A673 (cell line): ENCODE measurements at regions not wholly inside any gene's neighbourhood (a gene's known extent, or its start where the extent isn't known, plus 50 kb on each side); places are given as distances from the start of the nearest gene placed in this dataset.

Experiments used
- BruUV-seq: library from RNA; stranded (reverse); fragments of 400-500 nt; replicated peaks from 2 replicates; lab custom pipeline; 2021; lab: Mats Ljungman, UMichigan
- CTCF ChIA-PET: fragments of 300-600 bp; sonication (Branson Sonifier 250); formaldehyde crosslinking; loops from one replicate; lab custom pipeline; 2022; ENCODE audit warnings: antibody characterized with exemption; lab: Charles Lee
- POLR2A ChIA-PET: fragments of 300-600 bp; sonication (Branson Sonifier 250); formaldehyde crosslinking; loops from one replicate; lab custom pipeline; 2022; ENCODE audit warnings: antibody characterized with exemption; ENCODE audit not compliant: low non-redundant PET; lab: Charles Lee
- DNase-seq: peaks from one replicate; pipeline ENCODE4 v3.0.0-alpha.2; 2015; ENCODE audit warnings: low spot score
- H3K27ac ChIP-seq: fragments of 200-600 bp; sonication (generic); 2 replicates; pipeline ENCODE4 v1.5.1; 2016; ENCODE audit warnings: mixed run types, low read depth, mild to moderate bottlenecking, mixed read lengths, antibody characterized with exemption, low read length; ENCODE audit not compliant: poor library complexity, severe bottlenecking
- H3K27me3 ChIP-seq: fragments of 200-600 bp; sonication (generic); replicated peaks from 2 replicates; pipeline ENCODE4 v1.6.1; 2017; ENCODE audit warnings: mixed run types, low read depth, mild to moderate bottlenecking, mixed read lengths, antibody characterized with exemption, low read length; ENCODE audit not compliant: insufficient read depth, poor library complexity
- H3K36me3 ChIP-seq: fragments of 200-600 bp; sonication (generic); 2 replicates; pipeline ENCODE4 v1.6.1; 2016; ENCODE audit warnings: mixed run types, mild to moderate bottlenecking, mixed read lengths, antibody characterized with exemption, low read length; ENCODE audit not compliant: insufficient read depth, poor library complexity, severe bottlenecking
- H3K4me1 ChIP-seq: fragments of 200-600 bp; sonication (generic); 2 replicates; pipeline ENCODE4 v1.6.1; 2017; ENCODE audit warnings: mixed run types, mild to moderate bottlenecking, mixed read lengths, antibody characterized with exemption, low read length; ENCODE audit not compliant: insufficient read depth, poor library complexity, severe bottlenecking
- H3K4me3 ChIP-seq: fragments of 200-600 bp; sonication (generic); 2 replicates; pipeline ENCODE4 v1.5.1; 2016; ENCODE audit warnings: low read depth, mixed run types, mild to moderate bottlenecking, mixed read lengths, low read length; ENCODE audit not compliant: poor library complexity, severe bottlenecking
- H3K9me3 ChIP-seq: fragments of 200-600 bp; sonication (generic); 2 replicates; pipeline ENCODE4 v1.6.1; 2016; ENCODE audit warnings: mixed run types, low read depth, mild to moderate bottlenecking, mixed read lengths, antibody characterized with exemption, low read length; ENCODE audit not compliant: poor library complexity, severe bottlenecking
- CTCF ChIP-seq: fragments of 300-800, 200-600 bp; sonication (generic); conservative IDR thresholded peaks from 2 replicates; pipeline ENCODE4 v1.5.1; 2017; ENCODE audit warnings: low read depth, mild to moderate bottlenecking, antibody characterized with exemption, low read length, moderate library complexity, mixed read lengths
- EZH2 ChIP-seq: fragments of 200-600 bp; sonication (generic); IDR thresholded peaks from 2 replicates; pipeline ENCODE4 v1.6.1; 2017; ENCODE audit warnings: borderline replicate concordance, low read depth, mild to moderate bottlenecking, mixed read lengths, antibody characterized with exemption, low read length; ENCODE audit not compliant: poor library complexity, severe bottlenecking
- intact Hi-C: fragments of 100-400 bp; cut with micrococcal nuclease; formaldehyde crosslinking; loops from one replicate; pipeline ENCODE4 v1.10.0; 2022; ENCODE audit not compliant: unreplicated experiment

- H3K4me1 ChIP-seq = no peaks in the 10 kb centered on the region
- no peaks in the 10 kb centered on the region for H3K9me3 ChIP-seq
- DNase-seq = no peak
- ChIA-PET CTCF (no interaction called here), POLR2A (no interaction called here)
- H3K4me3 ChIP-seq = no peak overlapping the region
- intact Hi-C loops = no loop called here
- peaks cover 11% of the 10 kb centered on the region for H3K27me3 ChIP-seq
- no TSS peak for BruUV-seq
- H3K36me3 ChIP-seq = no peaks in the 10 kb centered on the region
- TF ChIP-seq EZH2 (no peak), CTCF (no peak)
- H3K27ac ChIP-seq = no peak overlapping the region
Observed at GRCh38 chr20:11063444-11063843, 389.6 kb upstream of the JAG1 start.

GRCh38 chr20:11064946-11065345 is 391.1 kb upstream of the JAG1 start:
- POLR2A ChIA-PET = no interaction called here

GRCh38 chr20:11067359-11067758 is 393.6 kb upstream of the JAG1 start:
- H3K4me3 ChIP-seq = no peak overlapping the region
- intact Hi-C loops = no loop called here
- ChIA-PET POLR2A (no interaction called here), CTCF (no interaction called here)
- H3K27ac ChIP-seq = no peak overlapping the region
- no peak for TF ChIP-seq CTCF
- TF ChIP-seq EZH2 = no peak
- no peaks in the 10 kb centered on the region for H3K36me3 ChIP-seq
- BruUV-seq = no TSS peak
- peaks cover 14% of the 10 kb centered on the region for H3K27me3 ChIP-seq
- no peak for DNase-seq
- no peaks in the 10 kb centered on the region for H3K4me1 ChIP-seq
- H3K9me3 ChIP-seq = no peaks in the 10 kb centered on the region

More at GRCh38 chr20:11064946-11065345, 391.1 kb upstream of the JAG1 start:
- no peaks in the 10 kb centered on the region for H3K9me3 ChIP-seq
- no peak overlapping the region for H3K4me3 ChIP-seq
- no peak for DNase-seq
- no peak overlapping the region for H3K27ac ChIP-seq
- CTCF ChIA-PET = no interaction called here
- H3K27me3 ChIP-seq = peaks cover 9% of the 10 kb centered on the region
- intact Hi-C loops = no loop called here
- H3K4me1 ChIP-seq = no peaks in the 10 kb centered on the region
- H3K36me3 ChIP-seq = no peaks in the 10 kb centered on the region
- BruUV-seq = no TSS peak
- TF ChIP-seq EZH2 (no peak), CTCF (no peak)
